ENCODE measurements at regions not wholly inside any gene's neighbourhood (a gene's known extent, or its start where the extent isn't known, plus 50 kb on each side); places are given as distances from the start of the nearest gene placed in this dataset.

GRCh38 chr1:4117196-4117595, 217.1 kb upstream of the C1orf174 start:
- H3K4me3 ChIP-seq: no peak overlapping the region
- DNase-seq (ENCODE audit: low read depth in 1 of 2, low spot score in 2 of 2): no peak
- peaks cover 17% of the 10 kb centered on the region for H3K9me3 ChIP-seq (replicated peaks)
- no peak overlapping the region for H3K27ac ChIP-seq
- H3K27me3 ChIP-seq (replicated peaks): no peaks in the 10 kb centered on the region
- H3K4me1 ChIP-seq (replicated peaks): no peaks in the 10 kb centered on the region
- no peaks in the 10 kb centered on the region for H3K36me3 ChIP-seq

DNA sequence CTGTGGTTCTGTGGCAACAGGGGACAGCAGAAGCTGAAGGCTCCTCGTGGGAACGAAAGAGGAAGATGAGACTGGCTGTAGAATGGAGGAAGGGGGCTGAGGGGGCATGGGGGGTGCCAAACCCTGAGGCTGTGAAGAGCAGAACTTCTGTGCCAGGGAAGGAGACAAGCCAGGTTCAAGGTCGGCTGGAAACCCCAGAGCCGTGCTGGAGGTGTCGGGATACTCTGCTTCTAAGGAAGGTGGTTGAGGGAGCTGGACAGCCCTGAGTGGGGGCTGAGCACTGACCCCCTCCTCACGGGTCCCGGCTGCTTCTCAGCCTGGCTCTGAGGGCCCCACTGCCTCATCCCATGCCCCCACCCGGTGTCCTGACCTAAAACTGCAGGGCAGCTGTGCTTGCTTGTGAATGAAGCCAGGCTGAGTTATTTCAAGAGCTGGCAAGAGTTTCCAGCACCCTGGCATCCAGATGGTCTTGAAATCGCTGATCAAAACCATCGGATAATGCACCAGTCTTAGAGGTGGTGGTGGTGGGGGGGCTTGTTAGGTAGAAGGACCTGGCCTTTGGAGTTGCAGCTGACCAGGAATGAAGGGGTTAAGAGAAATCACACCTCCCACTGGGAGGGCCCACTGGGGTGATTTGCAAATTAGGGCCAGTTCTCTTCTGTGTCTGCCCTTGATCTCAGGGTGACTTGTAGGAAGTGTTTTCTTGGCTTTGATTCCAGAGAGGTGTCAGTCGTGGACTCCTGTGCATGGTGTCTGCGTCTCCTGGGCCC, 218.9 kb upstream of the C1orf174 start:
- Histone ChIP-seq H3K27me3 (replicated peaks) (no peaks in the 10 kb centered on the region), H3K9me3 (replicated peaks) (peaks cover 9% of the 10 kb centered on the region)

GRCh38 chr1:4119516-4120220, 219.6 kb upstream of the C1orf174 start:
- no peaks in the 10 kb centered on the region for H3K4me1 ChIP-seq (replicated peaks)
- no peaks in the 10 kb centered on the region for H3K27me3 ChIP-seq (replicated peaks)
- no peaks in the 10 kb centered on the region for H3K36me3 ChIP-seq
- H3K9me3 ChIP-seq (replicated peaks): peaks cover 9% of the 10 kb centered on the region
- no peak for DNase-seq (ENCODE audit: low read depth in 1 of 2, low spot score in 2 of 2)
- H3K4me3 ChIP-seq: no peak overlapping the region
- H3K27ac ChIP-seq: no peak overlapping the region

More for the DNA sequence above, 218.9 kb upstream of the C1orf174 start:
- H3K4me3 ChIP-seq: no peak overlapping the region
- no peak overlapping the region for H3K27ac ChIP-seq
- H3K4me1 ChIP-seq (replicated peaks): no peaks in the 10 kb centered on the region
- H3K36me3 ChIP-seq: no peaks in the 10 kb centered on the region
- DNase-seq (ENCODE audit: low read depth in 1 of 2, low spot score in 2 of 2): no peak

DNA sequence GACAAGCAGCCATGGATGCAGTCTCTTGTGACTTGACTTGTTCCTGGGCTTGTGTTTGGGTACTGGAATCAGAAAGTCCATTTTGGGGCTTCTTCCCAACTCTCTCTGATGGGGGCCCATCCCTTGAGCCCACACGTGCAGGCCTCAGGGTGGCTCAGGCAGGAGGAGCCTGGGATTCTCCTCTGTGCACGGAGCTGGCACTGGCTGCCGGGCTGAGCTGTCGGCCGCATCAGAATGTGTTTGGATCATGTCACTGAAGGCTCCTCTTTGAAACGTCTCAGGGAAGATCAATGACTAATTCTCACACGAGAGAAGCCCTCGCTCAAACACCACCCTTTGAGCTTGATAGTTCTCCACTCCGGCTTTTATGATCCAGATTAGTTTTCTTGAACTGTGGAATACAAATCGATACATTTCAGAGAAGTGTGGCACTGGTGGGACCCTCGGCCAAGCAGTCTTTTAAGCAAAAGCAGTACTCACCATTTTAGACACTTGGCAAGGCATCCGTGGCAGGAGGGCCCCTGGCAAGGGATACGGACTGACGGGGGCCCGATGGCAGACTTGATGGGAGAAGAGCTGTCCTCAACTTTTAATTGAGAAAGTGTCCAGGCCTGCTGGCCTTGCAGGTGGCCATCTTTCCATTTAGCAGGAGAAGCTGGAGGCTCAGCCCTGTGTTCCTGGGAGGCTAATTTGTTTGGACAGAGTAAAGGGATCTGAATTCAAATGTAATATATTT, 220.7 kb upstream of the C1orf174 start:
- no peak for DNase-seq (ENCODE audit: low read depth in 1 of 2, low spot score in 2 of 2)
- Histone ChIP-seq H3K4me1 (replicated peaks) (no peaks in the 10 kb centered on the region), H3K36me3 (no peaks in the 10 kb centered on the region), H3K27me3 (replicated peaks) (no peaks in the 10 kb centered on the region), H3K27ac (no peak overlapping the region), H3K9me3 (replicated peaks) (peaks cover 12% of the 10 kb centered on the region), H3K4me3 (no peak overlapping the region)

DNA sequence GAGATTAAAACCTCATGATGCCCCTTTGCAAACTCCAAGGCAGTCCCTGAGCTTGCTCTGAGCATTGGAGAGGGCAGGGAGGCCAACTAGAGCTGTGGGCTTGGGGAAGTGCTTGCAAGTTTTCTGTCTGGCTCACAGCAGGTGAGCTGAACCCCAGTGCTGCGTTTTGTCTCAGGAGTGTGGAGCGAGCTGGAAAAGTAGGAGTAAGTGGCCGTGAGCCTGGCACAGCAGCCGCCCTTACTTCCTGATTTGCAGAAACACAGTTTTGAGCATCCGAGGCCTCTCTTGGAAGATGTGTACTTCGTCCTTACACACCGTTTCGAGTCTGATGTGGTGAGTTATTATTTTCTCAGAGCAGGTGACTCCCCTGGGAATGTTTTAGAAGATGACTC, 221.2 kb upstream of the C1orf174 start:
- no peaks in the 10 kb centered on the region for H3K36me3 ChIP-seq
- peaks cover 8% of the 10 kb centered on the region; the same call in 1 of the 2 replicates for H3K9me3 ChIP-seq (replicated peaks)
- H3K27ac ChIP-seq: no peak overlapping the region
- no peaks in the 10 kb centered on the region for H3K4me1 ChIP-seq (replicated peaks)
- H3K27me3 ChIP-seq (replicated peaks): no peaks in the 10 kb centered on the region
- no peak for DNase-seq (ENCODE audit: low read depth in 1 of 2, low spot score in 2 of 2)
- H3K4me3 ChIP-seq: no peak overlapping the region

- Histone ChIP-seq H3K27me3 (replicated peaks) (no peaks in the 10 kb centered on the region), H3K36me3 (no peaks in the 10 kb centered on the region), H3K27ac (no peak overlapping the region), H3K4me3 (no peak overlapping the region), H3K9me3 (replicated peaks) (0 out of 2 replicates have a peak, but pooled peaks cover 3% of the 10 kb centered on the region), H3K4me1 (replicated peaks) (no peaks in the 10 kb centered on the region)
- DNase-seq (ENCODE audit: low read depth in 1 of 2, low spot score in 2 of 2): no peak
Measured at GRCh38 chr1:4121834-4122512, 221.9 kb upstream of the C1orf174 start.

DNA sequence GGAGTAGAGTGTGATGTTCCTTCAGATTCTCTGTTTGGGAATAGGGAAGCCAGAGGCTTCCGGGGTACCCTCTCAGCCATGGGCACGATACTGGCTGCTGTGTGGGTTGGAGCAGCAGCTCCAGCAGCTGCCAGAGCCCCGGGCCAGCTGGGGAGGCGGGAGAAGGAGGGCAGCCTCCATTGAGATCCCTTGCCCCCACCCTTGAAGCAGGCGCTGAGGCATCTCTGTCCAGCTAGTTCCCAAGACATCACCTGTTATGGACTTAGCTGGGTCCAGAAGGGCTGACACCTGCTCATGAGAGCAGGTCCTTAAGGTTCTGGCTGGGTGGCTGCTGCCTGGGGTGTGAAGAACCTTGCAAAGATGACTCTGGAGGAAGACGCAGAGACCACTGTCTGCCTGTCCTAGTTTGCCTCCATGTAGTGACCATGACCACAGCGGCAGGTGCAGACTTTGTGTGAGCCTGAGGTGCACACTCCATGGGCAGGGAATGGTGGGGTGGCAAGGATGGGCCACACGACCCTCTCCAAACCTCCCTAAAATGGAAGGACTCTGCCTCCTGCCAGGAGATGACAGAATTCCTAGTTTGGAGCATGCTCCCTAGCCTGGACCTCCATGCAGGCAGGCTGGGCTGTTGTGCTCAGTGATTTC, 222.6 kb upstream of the C1orf174 start:
- Histone ChIP-seq H3K27me3 (replicated peaks) (no peaks in the 10 kb centered on the region), H3K4me3 (no peak overlapping the region), H3K4me1 (replicated peaks) (no peaks in the 10 kb centered on the region), H3K9me3 (replicated peaks) (peaks cover 3% of the 10 kb centered on the region; the same call in 1 of the 2 replicates), H3K36me3 (no peaks in the 10 kb centered on the region), H3K27ac (no peak overlapping the region)
- no peak for DNase-seq (ENCODE audit: low read depth in 1 of 2, low spot score in 2 of 2)

DNA sequence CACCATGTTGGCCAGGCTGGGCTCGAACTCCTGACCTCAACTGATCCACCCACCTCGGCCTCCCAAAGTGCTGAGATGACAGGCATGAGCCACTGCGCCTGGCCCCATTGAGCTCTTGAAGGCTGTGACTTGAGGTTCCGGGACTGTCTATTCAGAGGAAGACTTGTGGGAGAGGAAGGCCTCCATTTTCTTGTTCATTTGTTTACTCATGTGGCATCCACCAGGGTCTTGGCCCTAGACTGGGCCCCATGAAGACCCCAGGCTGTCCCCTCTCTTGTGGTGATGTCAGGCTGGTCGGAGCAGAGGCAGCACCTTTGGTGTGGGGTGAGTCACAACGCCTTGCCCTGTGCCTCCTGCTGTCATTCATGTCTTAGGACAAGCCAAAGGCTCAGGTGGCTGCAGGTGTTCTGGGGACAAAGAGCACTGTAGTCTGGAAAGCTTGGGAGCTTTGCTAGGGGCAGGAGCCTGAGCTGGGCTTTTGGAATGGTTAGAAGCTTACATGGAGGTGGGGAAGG, 224.6 kb upstream of the C1orf174 start:
- no peaks in the 10 kb centered on the region for H3K4me1 ChIP-seq (replicated peaks)
- peaks cover 3% of the 10 kb centered on the region; the same call in 1 of the 2 replicates for H3K9me3 ChIP-seq (replicated peaks)
- no peak for DNase-seq (ENCODE audit: low read depth in 1 of 2, low spot score in 2 of 2)
- H3K36me3 ChIP-seq: no peaks in the 10 kb centered on the region
- H3K4me3 ChIP-seq: no peak overlapping the region
- no peaks in the 10 kb centered on the region for H3K27me3 ChIP-seq (replicated peaks)
- H3K27ac ChIP-seq: no peak overlapping the region

GRCh38 chr1:4126251-4126650, 226.2 kb upstream of the C1orf174 start:
- Histone ChIP-seq H3K27ac (no peak overlapping the region), H3K4me3 (no peak overlapping the region), H3K36me3 (no peaks in the 10 kb centered on the region), H3K4me1 (replicated peaks) (no peaks in the 10 kb centered on the region), H3K9me3 (replicated peaks) (peaks cover 3% of the 10 kb centered on the region), H3K27me3 (replicated peaks) (no peaks in the 10 kb centered on the region)
- no peak for DNase-seq (ENCODE audit: low read depth in 1 of 2, low spot score in 2 of 2)

GRCh38 chr1:4126731-4127591, 226.9 kb upstream of the C1orf174 start:
- Histone ChIP-seq H3K4me3 (no peak overlapping the region), H3K27me3 (replicated peaks) (no peaks in the 10 kb centered on the region), H3K9me3 (replicated peaks) (peaks cover 3% of the 10 kb centered on the region), H3K36me3 (no peaks in the 10 kb centered on the region), H3K4me1 (replicated peaks) (no peaks in the 10 kb centered on the region), H3K27ac (no peak overlapping the region)
- no peak for DNase-seq (ENCODE audit: low read depth in 1 of 2, low spot score in 2 of 2)

DNA sequence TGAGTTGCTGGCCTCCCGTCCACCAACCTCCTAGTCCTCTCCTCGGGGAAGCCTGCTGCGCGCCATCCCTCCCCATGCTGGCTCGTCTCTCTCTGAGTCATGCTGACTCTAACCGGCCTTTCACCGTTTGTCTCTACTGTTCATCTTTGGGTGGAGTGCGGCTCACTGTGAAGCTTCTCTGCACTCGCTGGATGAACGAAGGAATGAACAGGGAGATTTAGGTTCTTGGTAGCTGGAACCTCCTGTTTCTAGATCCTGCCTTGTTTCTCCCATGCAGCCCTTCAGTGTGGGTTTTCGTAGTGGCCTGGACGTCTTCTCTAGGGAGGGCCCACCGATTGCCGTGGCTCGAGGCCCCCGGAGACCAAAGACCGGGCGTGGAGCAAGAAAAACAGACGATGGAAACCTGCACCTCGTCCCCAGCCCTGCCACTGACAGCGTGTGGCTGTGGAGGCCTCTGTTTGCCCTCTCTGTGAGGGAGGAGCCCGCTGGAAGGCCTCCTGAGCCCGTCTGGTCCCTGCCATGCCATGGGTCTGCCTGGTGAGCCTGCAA, 227.6 kb upstream of the C1orf174 start:
- Histone ChIP-seq H3K4me3 (no peak overlapping the region), H3K9me3 (replicated peaks) (peaks cover 3% of the 10 kb centered on the region), H3K36me3 (no peaks in the 10 kb centered on the region), H3K4me1 (replicated peaks) (no peaks in the 10 kb centered on the region), H3K27ac (no peak overlapping the region), H3K27me3 (replicated peaks) (no peaks in the 10 kb centered on the region)
- no peak for DNase-seq (ENCODE audit: low read depth in 1 of 2, low spot score in 2 of 2)

GRCh38 chr1:4128616-4129015, 228.5 kb upstream of the C1orf174 start:
- H3K27ac ChIP-seq: no peak overlapping the region

More at GRCh38 chr1:4128616-4129015, 228.5 kb upstream of the C1orf174 start:
- no peak overlapping the region for H3K4me3 ChIP-seq
- H3K4me1 ChIP-seq (replicated peaks): no peaks in the 10 kb centered on the region
- H3K27me3 ChIP-seq (replicated peaks): no peaks in the 10 kb centered on the region
- H3K36me3 ChIP-seq: no peaks in the 10 kb centered on the region
- H3K9me3 ChIP-seq (replicated peaks): peaks cover 3% of the 10 kb centered on the region
- no peak for DNase-seq (ENCODE audit: low read depth in 1 of 2, low spot score in 2 of 2)
